Stimulated activated CD8-positive, alpha-beta memory T cell treated with anti-CD3 and anti-CD28 coated beads, Interleukin-2, amount 100 ng/mL, for 1 hour (primary cell): ENCODE measurements at regions not wholly inside any gene's neighbourhood (a gene's known extent, or its start where the extent isn't known, plus 50 kb on each side); places are given as distances from the start of the nearest gene placed in this dataset.

Experiments
- DNase-seq, 2 donors: peaks; one replicate each; pipeline ENCODE4 v3.0.0-alpha.2; 2020; ENCODE audit warnings: low read depth in 2 of 2

GRCh38 chr18:41043876-41044275, 911.2 kb upstream of the PIK3C3 start:
- DNase-seq = no peak

- DNase-seq = no peak
Measured at GRCh38 chr18:41042866-41043265, 912.2 kb upstream of the PIK3C3 start.

- no peak for DNase-seq
Measured at GRCh38 chr18:41038071-41038470, 917.0 kb upstream of the PIK3C3 start.

GRCh38 chr18:41036346-41036745, 918.7 kb upstream of the PIK3C3 start:
- no peak for DNase-seq

- no peak for DNase-seq
Measured at GRCh38 chr18:41034413-41034812, 920.6 kb upstream of the PIK3C3 start.

- no peak for DNase-seq
Measured at GRCh38 chr18:41025666-41026065, 929.4 kb upstream of the PIK3C3 start.

DNA sequence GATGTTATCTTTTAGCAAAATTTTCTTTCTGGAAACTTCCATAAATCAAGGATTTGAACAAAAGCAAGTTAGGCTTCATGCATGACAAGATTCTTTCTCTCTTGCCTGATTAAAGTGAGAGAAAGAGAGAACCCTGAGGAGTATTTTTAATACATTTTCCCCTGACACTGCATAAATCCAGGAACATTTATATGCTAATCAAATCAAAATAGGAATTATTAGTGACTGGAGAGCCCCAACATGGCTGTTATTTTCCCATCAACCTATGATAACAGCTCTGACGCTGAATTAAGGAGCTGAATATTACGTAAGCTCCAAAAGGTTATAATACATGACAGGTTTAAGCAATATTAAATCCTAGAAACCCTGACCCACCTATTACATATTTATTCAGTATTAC, 930.2 kb upstream of the PIK3C3 start:
- DNase-seq = no peak

DNA sequence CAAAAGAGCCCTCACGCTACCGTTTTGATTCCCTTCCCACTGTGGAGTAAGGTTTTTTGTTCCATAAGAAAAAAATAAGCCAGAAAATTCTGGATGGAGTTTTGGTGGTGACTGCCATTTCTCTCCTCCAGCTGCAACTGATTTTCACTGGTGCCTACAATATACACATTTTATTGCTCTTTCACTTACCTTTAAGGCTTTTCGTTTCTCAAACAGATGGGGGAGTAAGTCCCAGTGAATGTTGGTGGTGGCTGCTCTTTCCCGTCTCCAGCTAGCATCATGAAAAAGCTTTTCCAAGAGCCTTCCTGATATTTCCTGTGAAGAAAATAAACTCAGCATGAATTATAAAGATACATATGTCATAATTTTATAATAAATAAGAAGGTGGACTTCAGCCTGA, 932.5 kb upstream of the PIK3C3 start:
- no peak for DNase-seq

DNA sequence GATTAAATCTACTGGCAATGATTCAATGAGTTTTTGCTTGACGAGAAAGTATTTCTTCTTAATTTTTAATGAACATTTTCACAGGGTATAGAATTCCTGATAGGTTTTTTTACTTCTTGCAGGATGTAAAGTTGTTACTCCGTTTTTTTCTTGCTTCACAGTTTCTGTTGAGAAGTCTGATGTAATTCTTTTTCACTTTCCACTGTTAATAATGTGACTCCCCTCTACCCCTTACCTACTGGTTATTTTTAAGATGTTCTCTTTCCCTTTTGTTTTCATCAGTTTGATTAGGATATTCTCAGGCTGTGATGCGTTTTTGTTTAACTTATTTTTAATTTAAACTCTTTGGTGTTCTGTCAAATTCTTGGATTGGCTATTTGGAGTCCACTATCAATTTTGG, 933.9 kb upstream of the PIK3C3 start:
- no peak for DNase-seq

DNA sequence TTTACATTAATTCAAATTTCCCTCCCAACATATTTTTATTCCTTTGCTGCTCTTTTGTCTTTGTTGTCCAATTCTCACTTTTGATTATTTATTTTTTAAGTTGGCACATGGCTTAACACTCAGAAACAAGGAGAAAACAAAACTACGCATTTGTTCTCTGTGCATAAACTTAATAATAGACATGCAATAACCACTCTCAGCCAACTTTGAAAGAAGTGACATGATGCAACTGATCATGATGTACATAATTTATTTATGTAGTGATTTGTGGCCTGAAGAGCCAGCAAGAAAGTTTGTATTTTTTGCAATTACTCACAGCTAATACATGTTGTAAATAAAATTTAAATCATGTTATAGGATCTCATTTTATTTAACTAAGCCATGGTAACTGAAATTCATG, 942.8 kb upstream of the PIK3C3 start:
- no peak for DNase-seq

DNA sequence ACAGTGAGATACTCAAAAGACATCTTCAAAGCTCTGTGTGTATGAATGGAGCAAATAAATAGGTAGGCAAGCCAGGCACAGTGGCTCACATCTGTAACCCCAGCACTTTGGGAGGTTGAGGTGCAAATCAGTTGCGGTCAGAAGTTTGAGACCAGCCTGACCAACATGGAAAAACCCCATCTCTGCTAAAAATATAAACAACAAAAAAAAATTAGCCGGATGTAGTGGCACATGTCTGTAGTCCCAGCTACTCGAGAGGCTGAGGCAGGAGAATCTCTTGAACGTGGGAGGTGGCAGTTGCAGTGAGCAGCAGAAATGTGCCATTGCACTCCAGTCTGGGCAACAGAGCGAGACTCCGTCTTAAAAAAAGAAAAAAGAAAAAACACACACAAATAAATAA, 945.1 kb upstream of the PIK3C3 start:
- DNase-seq = no peak

- DNase-seq = no peak
Measured at GRCh38 chr18:41004324-41004723, 950.7 kb upstream of the PIK3C3 start.

DNA sequence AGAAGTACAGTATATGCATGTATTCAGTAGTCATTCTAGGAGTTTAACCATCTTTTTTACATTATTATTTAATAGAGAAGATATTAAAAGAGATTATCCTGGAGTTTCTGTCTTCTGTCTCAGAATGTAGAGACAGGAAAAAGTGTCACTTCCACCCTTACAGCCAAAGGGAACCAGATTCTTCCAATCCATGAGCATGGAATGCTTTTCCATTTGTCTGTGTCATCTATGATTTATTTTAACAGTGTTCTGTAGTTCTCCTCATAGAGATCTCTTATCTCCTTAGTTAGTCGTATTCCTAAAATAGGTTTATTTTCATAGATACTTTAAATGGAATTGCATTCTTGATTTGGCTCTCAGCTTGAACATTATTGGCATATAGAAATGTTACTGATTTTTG, 959.5 kb upstream of the PIK3C3 start:
- no peak for DNase-seq

GRCh38 chr18:40993363-40993762, 961.7 kb upstream of the PIK3C3 start:
- DNase-seq = no peak

GRCh38 chr18:40987581-40987980, 967.5 kb upstream of the PIK3C3 start:
- no peak for DNase-seq

GRCh38 chr18:40985436-40985835, 969.6 kb upstream of the PIK3C3 start:
- no peak for DNase-seq

GRCh38 chr18:40984856-40985255, 970.2 kb upstream of the PIK3C3 start:
- no peak for DNase-seq

DNA sequence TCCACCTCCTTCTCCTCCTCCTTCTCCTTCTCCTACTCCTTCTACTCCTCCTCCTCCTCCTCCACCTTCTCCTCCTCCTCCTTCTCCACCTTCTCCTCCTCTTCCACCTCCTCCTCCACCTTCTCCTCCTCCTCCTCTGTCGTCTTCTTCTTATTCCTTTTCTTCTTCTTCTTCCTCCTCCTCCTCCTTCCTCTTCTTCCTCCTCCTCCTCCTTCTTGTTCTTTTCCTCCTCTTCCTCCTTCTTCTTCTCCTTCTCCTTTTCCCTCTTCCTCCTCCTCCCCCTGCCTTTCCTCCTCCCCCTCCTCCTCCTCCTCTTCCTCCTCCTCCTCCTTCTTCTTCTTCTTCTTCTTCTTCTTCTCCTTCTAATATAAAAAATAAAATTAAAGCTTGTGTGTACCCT, 971.2 kb upstream of the PIK3C3 start:
- DNase-seq = no peak

GRCh38 chr18:40980171-40980570, 974.9 kb upstream of the PIK3C3 start:
- DNase-seq = no peak

GRCh38 chr18:40976050-40976449, 979.0 kb upstream of the PIK3C3 start:
- DNase-seq = no peak

DNA sequence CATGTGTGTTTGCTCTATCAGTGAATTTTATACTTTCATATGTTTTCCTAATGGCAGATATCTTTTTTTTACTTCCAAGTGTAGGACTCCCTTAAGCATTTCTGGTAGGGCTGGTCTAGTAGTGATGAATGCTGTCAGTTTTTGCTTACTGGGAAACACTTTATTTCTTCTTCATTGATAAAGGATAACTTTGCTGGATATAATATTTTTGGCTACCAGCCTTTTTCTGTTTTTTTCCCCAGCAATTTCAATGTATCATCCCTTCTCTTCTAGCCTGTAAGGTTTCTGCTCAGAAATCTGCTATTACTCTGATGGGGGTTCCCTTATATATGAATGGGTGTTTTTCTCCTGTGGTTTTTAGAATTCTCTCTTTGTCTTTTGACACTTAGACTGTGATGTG, 980.6 kb upstream of the PIK3C3 start:
- DNase-seq = no peak

DNA sequence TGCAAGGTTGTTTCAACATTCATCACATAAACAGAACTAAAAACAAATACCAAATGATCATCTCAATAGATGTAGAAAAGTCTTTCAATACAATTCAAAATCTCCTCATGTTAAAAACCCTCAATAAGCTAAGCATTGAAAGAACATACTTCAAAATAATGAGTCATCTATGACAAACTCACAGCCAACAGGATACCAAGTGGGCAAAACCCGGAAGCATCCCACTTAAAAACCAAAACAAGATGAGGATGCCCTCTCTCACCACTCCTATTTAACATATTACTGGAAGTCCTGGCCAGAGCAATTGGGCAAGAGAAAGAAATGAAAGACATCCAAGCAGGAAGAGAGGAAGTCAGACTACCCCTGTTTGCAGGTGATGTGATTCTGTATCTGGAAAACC, 992.2 kb upstream of the PIK3C3 start:
- no peak for DNase-seq

- DNase-seq = no peak
Measured at GRCh38 chr18:40957533-40958070, 997.4 kb upstream of the PIK3C3 start.

- no peak for DNase-seq
Measured at GRCh38 chr18:40956213-40956612, 998.8 kb upstream of the PIK3C3 start.

DNA sequence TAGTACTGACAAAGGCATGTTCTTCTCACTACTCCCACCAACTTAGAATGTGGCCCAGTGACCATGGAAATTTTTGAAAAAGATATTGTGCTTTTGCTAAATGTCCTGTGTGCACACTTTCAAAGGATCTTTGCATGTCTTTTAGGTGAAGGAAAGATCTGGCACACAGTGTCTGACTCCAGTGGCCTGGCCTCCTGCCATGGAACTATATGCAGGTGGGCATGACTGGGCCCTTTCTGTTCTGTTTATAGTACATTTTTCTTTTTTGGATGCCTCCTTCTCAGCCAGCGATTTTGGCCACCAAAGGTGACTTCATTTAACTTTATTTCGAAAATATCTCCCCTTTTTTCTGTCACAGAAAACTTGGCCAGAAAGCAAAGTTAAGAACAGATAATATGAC, 999.7 kb upstream of the PIK3C3 start:
- no peak for DNase-seq
